Fibroblast of skin of abdomen (primary cell): ENCODE measurements at regions not wholly inside any gene's neighbourhood (a gene's known extent, or its start where the extent isn't known, plus 50 kb on each side); places are given as distances from the start of the nearest gene placed in this dataset.
A peak's percentile ranks its signal among the peaks of the same experiment; 100 is the strongest.

Source experiments
- DNase-seq: peaks from one replicate; pipeline ENCODE4 v3.0.0-alpha.2; 2013

DNA sequence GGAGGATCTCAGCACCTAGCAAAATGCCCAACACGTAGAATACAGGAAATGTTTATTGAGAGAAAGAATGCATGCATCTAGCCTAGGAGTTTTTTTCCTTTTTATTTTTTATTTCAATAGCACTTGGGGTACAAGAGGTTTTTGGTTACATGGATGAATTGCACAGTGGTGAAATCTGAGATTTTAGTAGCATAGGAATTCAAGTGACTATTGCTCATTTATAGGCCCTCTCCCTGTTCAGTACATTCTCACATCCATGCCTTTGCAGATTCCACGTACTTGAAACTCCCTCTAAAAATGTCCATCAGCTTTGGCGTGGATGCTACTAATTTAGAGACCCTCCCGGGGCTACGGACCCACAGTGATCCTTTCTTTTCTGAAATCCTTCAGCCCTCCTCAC, 61.7 kb upstream of the PIAS1 start:
- no peak for DNase-seq

DNA sequence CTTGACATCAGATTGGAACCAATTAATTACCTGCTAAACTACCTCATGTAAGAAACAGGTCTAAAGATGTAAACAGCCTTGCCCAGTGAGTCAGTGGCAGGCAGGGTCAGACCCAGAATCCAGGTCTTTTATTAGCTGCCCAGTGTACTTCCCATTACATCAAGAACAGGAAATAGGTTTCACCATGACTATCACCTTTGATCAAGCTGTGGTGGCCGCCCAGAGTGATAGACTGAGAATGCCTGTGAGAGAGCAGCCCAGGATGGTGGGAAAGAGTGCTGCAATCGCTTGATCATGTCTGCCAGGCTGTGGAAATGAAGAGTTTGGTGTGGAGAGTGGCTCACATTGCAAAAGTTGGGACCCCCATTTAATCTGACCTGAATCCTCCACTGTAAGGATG, 61.3 kb upstream of the PIAS1 start:
- DNase-seq, result no peak

DNA sequence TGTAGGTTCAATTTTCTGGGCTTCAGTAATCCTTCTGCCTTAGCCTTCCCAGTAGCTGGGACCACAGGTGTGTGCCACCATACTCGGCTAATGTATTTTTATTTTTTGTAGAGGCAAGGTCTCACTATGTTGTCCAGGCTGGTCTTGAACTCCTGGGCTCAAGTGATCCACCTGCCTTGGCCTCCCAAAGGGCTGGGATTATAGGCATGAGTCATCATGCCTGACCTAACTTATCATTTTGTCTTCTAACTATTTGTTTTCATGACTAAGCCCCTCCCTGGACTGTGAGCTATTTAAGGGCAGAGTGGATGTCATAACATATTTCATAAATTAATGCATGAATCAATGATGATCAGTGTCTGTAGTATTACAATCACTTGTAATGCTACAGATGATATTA, 56.1 kb upstream of the PIAS1 start:
- DNase-seq, result peak; percentile 75

DNA sequence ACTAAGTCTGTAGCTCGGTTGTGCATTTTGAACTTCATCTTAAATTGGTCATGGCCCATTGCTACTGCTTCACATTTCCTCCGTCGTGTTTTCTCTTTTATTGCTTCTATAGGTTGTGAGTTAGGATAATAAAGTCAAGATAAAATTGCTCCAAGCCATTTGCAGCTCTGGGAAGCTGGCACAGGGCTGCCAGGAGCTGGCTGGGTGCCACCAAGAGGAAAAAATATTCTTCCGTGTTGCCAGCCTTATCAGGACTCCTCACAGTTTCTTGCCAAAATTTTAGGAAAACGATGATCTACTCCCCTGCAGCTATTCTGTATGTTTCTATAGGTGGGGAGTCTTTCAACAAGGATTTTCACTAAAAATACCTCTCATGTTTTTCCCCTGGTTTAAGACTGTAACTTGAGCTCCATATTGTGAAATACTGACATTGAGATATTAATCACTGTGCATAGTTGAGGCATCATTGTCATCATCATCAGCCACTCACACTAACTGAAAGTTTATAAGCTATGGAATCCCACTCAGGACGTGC, 55.4 kb upstream of the PIAS1 start:
- peak; percentile 84 for DNase-seq

DNA sequence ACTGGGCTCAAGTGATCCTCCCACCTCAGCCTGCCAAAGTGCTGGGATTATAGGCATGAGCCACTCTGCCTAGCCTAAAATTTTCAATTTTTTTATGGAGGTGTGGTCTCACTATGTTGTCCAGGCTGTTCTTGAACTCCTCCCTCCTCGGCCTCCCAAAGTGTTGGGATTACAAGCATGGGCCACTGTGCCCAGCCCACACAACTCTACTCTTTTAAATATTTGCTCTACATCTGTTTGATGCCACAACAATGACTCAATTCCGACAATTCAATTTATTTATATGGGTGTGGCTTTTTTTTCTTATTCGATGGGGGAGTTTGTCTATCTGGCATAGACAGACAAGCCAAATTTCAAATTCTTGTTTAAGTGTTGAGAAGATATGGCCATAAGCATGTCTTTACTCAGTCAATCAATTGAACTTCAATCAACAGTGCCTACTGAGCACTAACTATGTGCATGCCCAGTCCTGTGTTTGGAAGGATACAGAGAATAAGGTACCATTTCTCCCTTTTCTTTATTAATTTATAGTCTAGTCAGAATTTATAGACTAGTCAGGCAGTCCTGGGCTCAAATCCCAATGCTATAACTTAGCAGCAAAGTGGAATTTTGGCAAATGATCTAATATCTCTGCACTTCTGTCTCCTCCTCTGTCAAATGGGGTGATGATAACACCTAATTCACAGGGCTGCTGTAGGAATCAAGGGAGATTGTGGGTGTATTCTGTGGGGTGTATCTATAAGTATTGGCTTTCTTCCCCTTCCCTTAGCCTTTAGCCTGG, 54.6 kb upstream of the PIAS1 start:
- peak; percentile 40 for DNase-seq

DNA sequence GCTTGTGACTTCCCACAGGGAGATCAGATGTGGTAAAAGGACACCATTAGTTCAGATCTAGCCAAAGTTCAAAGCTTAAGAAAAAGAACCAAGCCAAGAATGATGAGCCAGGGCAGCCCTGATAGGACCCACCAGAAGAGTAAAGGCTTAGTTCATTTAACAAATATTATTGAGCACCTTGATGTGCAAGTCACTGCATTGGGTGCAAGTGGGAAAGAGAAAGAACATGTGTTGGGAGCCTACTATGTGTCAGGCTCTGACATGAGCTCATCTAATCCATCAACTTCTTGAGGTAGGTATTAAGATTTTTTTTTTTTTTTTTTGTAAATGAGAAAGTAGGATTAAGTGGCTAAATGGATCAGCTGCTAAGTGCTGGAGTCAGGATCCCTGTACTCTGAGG, 53.4 kb upstream of the PIAS1 start:
- DNase-seq, result no peak

DNA sequence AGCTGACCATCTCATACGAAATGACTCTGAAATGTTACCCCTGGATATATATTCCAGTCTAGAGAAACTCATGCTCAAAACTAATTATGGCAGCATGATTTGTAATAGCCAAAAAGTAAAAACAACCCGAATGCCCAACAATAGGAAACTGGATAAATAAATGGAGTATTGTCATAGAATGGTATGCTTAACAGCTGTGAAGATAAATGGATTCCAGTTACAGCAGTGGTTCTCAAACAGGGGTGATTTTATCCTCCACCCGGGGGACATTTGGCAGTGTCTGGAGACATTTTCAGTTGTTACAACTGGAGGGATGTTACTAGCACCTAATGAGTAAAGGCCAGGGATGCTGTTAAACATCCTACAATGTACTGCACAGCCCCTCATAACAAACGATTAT, 52.3 kb upstream of the PIAS1 start:
- no peak for DNase-seq

DNA sequence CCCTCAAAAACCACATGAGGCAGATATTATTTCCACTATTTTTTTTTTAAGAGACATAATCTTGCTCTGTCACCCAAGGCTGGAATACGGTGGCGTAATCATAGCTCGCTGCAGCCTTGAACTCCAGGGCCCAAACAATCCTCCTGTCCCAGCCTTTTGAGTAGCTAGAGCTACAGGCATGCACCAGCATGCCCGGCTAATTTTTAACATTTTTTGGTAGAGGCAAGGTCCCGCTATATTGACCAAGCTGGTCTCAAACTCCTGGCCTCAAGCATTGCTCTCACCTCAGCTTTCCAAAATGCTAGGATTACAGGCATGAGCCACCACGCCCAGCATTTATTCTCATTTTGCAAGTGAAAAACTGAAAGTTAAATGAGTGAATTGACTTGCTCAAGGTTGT, 50.8 kb upstream of the PIAS1 start:
- DNase-seq, result no peak
